GM21825 (cell line): ENCODE measurements at regions not wholly inside any gene's neighbourhood (a gene's known extent, or its start where the extent isn't known, plus 50 kb on each side); places are given as distances from the start of the nearest gene placed in this dataset.
"Not testable (repeated sequence)": the region's sequence is repeated elsewhere in the genome, so short reads cannot be mapped to it uniquely, and the experiment has no call there.

ENCODE experiments used
- ATAC-seq: cut with Tn5 transposase; IDR thresholded peaks from one replicate; pipeline ENCODE4 v1.9.1; 2021; ENCODE audit warnings: mild to moderate bottlenecking, moderate library complexity; ENCODE audit not compliant: unreplicated experiment

DNA sequence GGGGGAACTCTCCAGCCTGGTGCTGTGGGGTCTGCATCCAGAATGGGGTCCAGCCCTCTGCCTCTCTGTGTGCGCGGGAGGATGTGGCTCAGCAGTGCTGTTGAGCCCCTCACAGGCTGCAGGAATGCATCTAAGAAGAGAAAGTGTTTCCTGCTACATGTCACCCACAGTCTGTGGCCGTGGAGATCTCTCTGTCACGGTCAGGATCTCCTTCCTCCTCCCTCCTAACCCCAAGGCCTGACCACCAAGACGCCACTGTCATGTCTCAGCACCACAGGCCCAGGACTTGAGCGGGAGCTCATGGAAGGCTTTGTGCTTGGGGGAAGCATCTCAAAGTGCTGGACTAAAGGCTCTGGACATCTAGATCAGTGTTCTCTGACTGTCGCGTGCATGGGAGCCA, 90.1 kb downstream of the SREK1 start:
- no peak for ATAC-seq

DNA sequence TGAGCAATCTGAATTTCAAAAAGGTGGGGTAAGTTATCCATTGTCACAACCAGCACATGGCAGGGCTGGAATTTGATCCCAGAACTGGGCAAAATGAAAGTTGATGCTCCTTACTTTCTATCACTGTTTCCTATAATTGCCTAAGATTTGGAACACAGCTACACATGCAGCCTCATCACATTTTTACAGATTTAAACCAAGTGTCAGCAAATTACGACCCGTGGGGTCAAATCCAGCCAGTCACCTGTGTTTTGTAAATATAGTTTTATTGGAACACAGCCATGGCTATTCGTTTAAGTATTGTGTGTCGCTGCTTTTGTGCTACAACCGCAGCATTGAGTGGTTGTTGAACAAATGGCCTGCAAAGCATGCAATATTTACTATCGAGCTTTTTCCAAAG, 94.3 kb downstream of the SREK1 start:
- ATAC-seq = no peak

GRCh38 chr5:66239034-66239433, 94.9 kb downstream of the SREK1 start:
- ATAC-seq = no peak

- ATAC-seq = no peak
Measured at GRCh38 chr5:66241136-66241825, 97.2 kb downstream of the SREK1 start.

DNA sequence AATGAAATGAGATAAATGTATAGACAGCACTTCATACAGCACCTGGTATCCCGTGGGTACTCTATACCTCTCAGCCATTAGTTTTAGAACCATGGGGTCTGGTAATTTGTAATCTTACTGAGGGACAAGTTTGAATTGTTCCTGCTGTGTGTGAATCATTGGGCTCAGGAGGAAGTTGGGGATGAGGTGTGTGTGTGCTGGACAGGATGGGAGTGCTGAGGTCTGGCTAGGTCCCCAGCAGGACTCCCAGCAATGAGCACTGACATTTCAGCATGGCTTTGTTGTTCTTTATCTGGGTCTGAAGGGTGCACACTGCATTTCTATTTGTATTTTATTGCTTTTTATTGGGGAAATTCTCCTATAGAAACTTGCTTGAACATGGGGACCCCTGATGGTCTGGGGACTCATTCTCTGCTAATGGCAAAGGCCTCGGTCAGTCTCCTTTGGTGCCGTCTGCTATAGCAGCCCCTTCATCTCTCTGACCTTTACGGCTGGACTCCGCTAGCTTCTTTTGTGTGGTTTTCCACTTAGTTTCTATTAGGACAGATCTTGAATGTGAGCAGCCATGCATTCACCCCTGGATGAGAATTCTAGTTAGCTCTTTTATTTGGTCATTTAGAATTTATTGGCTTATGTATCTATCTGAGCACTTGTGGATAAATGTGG, 98.1 kb downstream of the SREK1 start:
- ATAC-seq = no peak

DNA sequence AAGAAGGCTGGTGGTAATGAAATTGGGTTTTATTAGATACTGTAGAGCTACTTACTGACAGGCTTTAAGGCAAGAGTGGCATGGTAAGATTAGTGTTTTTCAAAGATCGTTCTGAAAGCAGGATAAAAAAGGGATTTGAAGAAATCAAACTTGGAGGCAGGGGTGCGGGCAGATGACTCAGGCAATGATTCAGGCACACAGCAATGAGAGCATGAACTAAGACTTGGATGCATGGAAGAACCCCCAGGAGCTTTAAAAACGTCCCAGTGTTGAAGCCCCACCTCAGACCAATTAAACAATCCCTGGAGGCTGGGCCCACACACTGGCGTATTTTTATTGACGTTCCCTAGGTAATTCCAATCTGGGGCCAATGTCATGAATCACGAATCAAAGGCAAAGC, 102.5 kb downstream of the SREK1 start:
- ATAC-seq = no peak

- no peak for ATAC-seq
Measured at GRCh38 chr5:66247176-66247960, 103.3 kb downstream of the SREK1 start.

- ATAC-seq = no peak
Measured at GRCh38 chr5:66248874-66249273, 104.8 kb downstream of the SREK1 start.

DNA sequence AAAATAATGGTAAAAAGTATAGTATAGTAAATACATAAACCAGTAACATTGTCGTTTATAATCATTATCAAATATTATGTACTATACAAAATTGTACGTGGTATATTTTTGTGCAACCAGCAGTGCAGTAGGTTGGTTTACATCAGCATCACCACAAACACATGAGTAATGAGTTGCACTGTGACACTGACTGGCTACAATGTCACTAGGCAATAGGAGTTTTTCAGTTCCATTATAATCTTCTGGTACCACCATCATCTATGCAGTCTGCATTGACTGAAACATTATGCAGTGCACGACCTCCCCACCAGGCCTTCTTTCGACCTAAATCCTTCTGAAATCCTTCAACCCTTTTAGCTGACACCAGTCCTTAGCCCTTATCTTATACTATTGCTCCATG, 105.8 kb downstream of the SREK1 start:
- no peak for ATAC-seq

GRCh38 chr5:66252849-66253248, 108.7 kb downstream of the SREK1 start:
- no peak for ATAC-seq

DNA sequence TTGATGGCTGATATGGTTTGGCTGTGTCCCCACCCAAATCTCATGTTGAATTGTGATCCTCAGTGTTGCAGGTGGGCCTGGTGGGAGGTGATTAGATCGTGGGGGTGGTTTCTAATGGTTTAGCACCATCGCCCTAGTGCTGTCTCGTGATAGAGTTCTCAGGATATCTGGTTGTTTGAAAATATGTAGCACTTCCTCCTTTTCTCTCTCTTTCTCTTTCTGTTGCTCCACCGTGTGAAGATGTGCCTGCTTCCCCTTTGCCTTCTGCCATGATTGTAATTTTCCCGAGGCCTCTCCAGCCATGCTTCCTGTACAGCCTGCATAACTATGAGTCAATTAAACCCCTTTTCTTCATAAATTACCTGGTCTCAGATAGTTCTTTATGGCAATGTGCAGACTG, 111.6 kb downstream of the SREK1 start:
- ATAC-seq = no peak

- no peak for ATAC-seq
Measured at GRCh38 chr5:66273121-66273520, 129.0 kb downstream of the SREK1 start.

- ATAC-seq = no peak
Measured at GRCh38 chr5:66276986-66277385, 132.9 kb downstream of the SREK1 start.

GRCh38 chr5:66277981-66278380, 133.9 kb downstream of the SREK1 start:
- no peak for ATAC-seq

DNA sequence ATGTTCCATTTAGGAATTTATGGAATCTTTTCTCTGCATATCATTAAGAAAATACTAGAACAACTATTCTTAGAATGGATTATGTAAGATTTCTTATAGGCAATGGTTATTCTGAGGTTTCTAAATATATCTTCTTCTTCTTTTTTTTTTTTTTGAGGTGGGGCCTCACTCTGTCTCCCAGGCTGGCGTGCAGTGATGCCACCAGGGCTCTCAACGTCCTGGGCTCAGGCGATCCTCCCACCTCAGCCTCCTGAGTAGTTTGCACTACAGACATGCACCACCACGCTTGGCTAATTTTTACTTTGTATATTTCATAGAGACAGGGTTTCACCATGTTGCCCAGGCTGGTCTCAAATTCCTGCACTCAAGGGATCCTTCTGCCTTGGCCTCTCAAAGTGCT, 137.2 kb downstream of the SREK1 start:
- ATAC-seq = no peak

DNA sequence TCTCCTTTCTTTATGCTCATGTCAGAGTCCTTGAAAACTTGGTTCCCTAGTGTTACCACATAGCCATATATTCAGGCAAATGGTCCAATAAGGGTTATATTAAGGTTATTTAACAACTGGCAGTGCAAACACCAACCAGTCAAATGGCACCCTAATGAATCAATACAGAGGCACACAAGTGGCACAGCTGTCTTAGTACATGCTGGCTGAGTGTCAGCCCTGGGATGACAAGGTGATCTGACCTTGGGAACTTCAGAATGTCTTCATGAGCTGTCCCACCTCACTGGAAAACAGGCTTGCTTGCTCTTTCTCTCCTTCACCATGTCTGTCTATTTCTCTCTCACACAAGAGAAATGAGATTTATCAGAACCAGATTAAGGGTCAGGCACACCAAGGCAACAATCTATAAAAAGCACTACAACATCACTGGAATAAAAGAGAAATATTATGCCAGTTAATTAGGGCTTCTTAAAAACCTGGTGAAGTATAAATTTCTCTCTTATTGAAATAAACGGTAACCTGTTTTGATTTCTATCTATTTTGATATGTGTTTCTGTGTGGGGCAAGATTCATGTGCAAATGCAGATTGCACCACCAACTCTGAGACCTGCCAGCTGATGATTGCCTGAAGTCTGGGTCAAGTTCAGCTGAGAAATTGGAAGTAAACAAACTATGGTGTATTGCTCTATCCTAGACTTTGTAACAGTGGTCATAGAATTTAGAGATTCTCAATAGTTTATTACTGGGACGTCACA, 140.7 kb downstream of the SREK1 start:
- ATAC-seq = no peak

GRCh38 chr5:66285343-66285922, 141.3 kb downstream of the SREK1 start:
- no peak for ATAC-seq

- no peak for ATAC-seq
Measured at GRCh38 chr5:66291771-66292170, 147.7 kb downstream of the SREK1 start.

DNA sequence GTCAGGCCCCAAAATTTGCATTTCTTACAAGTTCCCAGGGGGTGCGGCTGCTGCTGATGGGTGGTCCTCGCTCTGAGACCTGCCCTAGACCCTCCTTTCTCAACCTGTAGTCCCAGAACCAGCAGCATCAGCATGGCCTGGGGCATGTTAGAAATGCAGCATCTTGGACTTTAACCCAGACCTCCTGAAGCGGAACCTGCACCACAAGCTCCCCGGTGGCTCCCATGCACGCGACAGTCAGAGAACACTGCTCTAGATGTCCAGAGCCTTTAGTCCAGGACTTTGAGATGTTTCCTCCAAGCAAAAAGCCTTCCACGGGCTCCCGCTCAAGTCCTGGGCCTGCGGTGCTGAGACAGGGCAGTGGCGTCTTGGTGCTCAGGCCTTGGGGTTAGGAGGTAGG, 149.8 kb downstream of the SREK1 start:
- ATAC-seq = not testable (repeated sequence)

- no peak for ATAC-seq
Measured at GRCh38 chr5:66299463-66299862, 155.4 kb downstream of the SREK1 start.

- ATAC-seq = no peak
Measured at GRCh38 chr5:66302344-66302743, 158.2 kb downstream of the SREK1 start.
